PFSK-1 (cell line): ENCODE measurements at regions not wholly inside any gene's neighbourhood (a gene's known extent, or its start where the extent isn't known, plus 50 kb on each side); places are given as distances from the start of the nearest gene placed in this dataset.

ENCODE experiments used
- POLR2AphosphoS5 ChIP-seq: IDR thresholded peaks from 2 replicates; pipeline ENCODE4 v1.6.1; 2012; ENCODE audit warnings: low read depth, mild to moderate bottlenecking, control low read depth, low read length, moderate library complexity
- TAF1 ChIP-seq: IDR thresholded peaks from 2 replicates; pipeline ENCODE4 v1.6.1; 2012; ENCODE audit warnings: low read length, control low read depth, borderline replicate concordance; ENCODE audit not compliant: insufficient read depth

DNA sequence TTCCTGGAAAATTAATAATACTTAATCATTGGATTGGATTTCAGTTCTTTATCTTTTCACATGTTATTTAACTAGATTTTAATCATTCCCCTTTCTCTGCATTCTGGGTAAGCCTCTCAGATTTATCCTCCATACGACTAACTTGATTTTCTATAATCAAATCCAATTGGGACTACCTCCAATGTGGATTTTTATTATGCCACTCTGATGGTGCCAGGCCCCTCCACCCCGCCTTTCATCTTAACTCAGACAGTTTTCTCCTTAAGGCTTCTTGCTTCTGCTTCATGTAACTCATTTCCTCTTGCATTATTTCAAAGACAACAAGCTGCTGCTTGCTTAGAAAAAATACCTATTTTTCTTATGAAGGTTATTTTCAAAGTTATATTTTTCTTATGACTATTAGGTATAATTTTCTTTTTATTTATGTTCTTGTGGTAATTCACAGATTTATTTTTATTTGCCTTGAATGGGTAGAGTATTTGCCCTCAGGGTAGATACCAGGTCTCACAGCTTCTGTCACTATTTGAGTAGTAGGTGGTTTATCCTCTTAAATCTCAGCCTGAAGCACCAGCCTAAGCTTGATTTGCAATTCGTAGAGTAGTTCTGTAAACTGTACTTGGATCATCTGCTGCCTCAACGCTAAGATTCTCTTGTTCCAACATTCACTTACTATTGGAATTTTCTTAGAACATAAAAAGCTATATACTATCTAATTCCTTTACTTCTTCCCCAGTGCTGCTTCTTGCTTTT is 659.0 kb upstream of the ARRDC3 start:
- no peak for TF ChIP-seq POLR2AphosphoS5
- TF ChIP-seq TAF1 = no peak
